HEK293T (cell line): ENCODE measurements at regions not wholly inside any gene's neighbourhood (a gene's known extent, or its start where the extent isn't known, plus 50 kb on each side); places are given as distances from the start of the nearest gene placed in this dataset.
"Not testable (repeated sequence)": the region's sequence is repeated elsewhere in the genome, so short reads cannot be mapped to it uniquely, and the experiment has no call there.

ENCODE experiments used
- CTCF ChIA-PET: fragments of 350-600 bp; formaldehyde crosslinking; extraction: SDS; loops from one replicate; lab custom pipeline; 2021; ENCODE audit warnings: antibody characterized with exemption, inconsistent platforms; lab: Yijun Ruan, JAX
- POLR2A ChIA-PET: fragments of 350-600 bp; formaldehyde crosslinking; extraction: SDS; loops from one replicate; lab custom pipeline; 2020; ENCODE audit warnings: antibody characterized with exemption, inconsistent platforms; lab: Yijun Ruan, JAX
- DNase-seq: peaks from one replicate; pipeline ENCODE4 v3.0.0; 2012; ENCODE audit warnings: mixed read lengths; ENCODE audit errors: extremely low spot score
- ARNT ChIP-seq: fragments of 450-650 bp; IDR thresholded peaks from 2 replicates; pipeline ENCODE4 v1.6.1; 2017; ENCODE audit warnings: mild to moderate bottlenecking
- BHLHE40 ChIP-seq: fragments of 450-650 bp; IDR thresholded peaks from 2 replicates; pipeline ENCODE4 v1.6.1; 2016; ENCODE audit warnings: mild to moderate bottlenecking, moderate library complexity, borderline replicate concordance
- CTBP1 ChIP-seq: fragments of 450-650 bp; IDR thresholded peaks from 2 replicates; pipeline ENCODE4 v1.6.1; 2016; ENCODE audit warnings: borderline replicate concordance
- ELF4 ChIP-seq: fragments of 450-650 bp; IDR thresholded peaks from 2 replicates; pipeline ENCODE4 v1.6.1; 2017; ENCODE audit warnings: antibody characterized with exemption
- FOXA1 ChIP-seq: fragments of 450-650 bp; IDR thresholded peaks from 2 replicates; pipeline ENCODE4 v1.6.1; 2016; ENCODE audit warnings: mild to moderate bottlenecking
- FOXK2 ChIP-seq: fragments of 450-650 bp; IDR thresholded peaks from 2 replicates; pipeline ENCODE4 v1.6.1; 2016; ENCODE audit warnings: mild to moderate bottlenecking
- FOXM1 ChIP-seq: fragments of 450-650 bp; IDR thresholded peaks from 2 replicates; pipeline ENCODE4 v1.6.1; 2017; ENCODE audit warnings: mild to moderate bottlenecking, borderline replicate concordance
- HDGF ChIP-seq: fragments of 450-650 bp; IDR thresholded peaks from 2 replicates; pipeline ENCODE4 v1.6.1; 2017; ENCODE audit warnings: antibody characterized with exemption, borderline replicate concordance
- L3MBTL2 ChIP-seq: fragments of 450-650 bp; conservative IDR thresholded peaks from 2 replicates; pipeline ENCODE4 v1.6.1; 2016; ENCODE audit warnings: mild to moderate bottlenecking
- LEF1 ChIP-seq: fragments of 450-650 bp; IDR thresholded peaks from 2 replicates; pipeline ENCODE4 v1.6.1; 2017; ENCODE audit warnings: mild to moderate bottlenecking, borderline replicate concordance
- NFRKB ChIP-seq: fragments of 450-650 bp; IDR thresholded peaks from 2 replicates; pipeline ENCODE4 v1.6.1; 2016; ENCODE audit warnings: mild to moderate bottlenecking, moderate library complexity
- SP1 ChIP-seq: fragments of 450-650 bp; IDR thresholded peaks from 2 replicates; pipeline ENCODE4 v1.6.1; 2017
- SUZ12 ChIP-seq: fragments of 450-650 bp; IDR thresholded peaks from 2 replicates; pipeline ENCODE4 v1.6.1; 2016; ENCODE audit warnings: mild to moderate bottlenecking
- TARDBP ChIP-seq: fragments of 450-650 bp; IDR thresholded peaks from 2 replicates; pipeline ENCODE4 v1.6.1; 2016
- ZNF384 ChIP-seq: fragments of 450-650 bp; IDR thresholded peaks from 2 replicates; pipeline ENCODE4 v1.6.1; 2016
- TF ChIP-seq, protein P1 (sequence below): fragments of 450-650 bp; IDR thresholded peaks from 2 replicates; pipeline ENCODE4 v1.6.1; 2016

DNA sequence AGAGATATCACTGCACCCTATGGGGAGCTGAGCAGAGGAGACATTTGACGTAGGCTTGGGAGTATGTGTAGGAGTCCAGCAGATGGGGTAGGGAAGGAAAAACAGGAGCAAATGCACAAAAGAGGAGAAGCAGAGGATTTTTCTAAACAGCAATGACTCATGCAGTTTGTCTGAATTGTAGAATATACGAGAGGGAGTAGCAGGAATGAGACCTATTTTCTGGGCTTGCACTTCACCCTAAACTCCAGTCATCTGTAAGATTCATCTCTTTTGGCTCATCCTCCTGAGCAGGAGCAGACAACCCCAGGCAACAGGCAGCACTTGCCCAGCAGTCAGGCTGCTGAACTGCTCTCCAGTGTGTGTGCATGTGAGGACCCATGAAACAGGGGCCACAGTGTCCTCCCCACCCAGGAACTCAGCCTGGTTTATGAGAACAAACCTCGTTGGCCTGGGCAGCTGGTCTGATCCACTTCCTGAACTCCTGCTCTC, 100.2 kb upstream of the CDC42EP3 start:
- CTCF ChIA-PET, result no interaction called here
- POLR2A ChIA-PET, result no interaction called here
- no peak for DNase-seq
- TF ChIP-seq, protein P1, sequence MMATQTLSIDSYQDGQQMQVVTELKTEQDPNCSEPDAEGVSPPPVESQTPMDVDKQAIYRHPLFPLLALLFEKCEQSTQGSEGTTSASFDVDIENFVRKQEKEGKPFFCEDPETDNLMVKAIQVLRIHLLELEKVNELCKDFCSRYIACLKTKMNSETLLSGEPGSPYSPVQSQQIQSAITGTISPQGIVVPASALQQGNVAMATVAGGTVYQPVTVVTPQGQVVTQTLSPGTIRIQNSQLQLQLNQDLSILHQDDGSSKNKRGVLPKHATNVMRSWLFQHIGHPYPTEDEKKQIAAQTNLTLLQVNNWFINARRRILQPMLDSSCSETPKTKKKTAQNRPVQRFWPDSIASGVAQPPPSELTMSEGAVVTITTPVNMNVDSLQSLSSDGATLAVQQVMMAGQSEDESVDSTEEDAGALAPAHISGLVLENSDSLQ, result no peak
- no peak for TF ChIP-seq TARDBP
- TF ChIP-seq FOXA1, result no peak
- TF ChIP-seq SUZ12, result no peak
- TF ChIP-seq BHLHE40, result no peak
- no peak for TF ChIP-seq FOXM1
- no peak for TF ChIP-seq FOXK2
- TF ChIP-seq HDGF, result no peak
- TF ChIP-seq ELF4, result no peak
- TF ChIP-seq SP1, result no peak
- no peak for TF ChIP-seq CTBP1
- no peak for TF ChIP-seq ZNF384
- no peak for TF ChIP-seq L3MBTL2
- TF ChIP-seq LEF1, result no peak
- TF ChIP-seq ARNT, result no peak
- no peak for TF ChIP-seq NFRKB

DNA sequence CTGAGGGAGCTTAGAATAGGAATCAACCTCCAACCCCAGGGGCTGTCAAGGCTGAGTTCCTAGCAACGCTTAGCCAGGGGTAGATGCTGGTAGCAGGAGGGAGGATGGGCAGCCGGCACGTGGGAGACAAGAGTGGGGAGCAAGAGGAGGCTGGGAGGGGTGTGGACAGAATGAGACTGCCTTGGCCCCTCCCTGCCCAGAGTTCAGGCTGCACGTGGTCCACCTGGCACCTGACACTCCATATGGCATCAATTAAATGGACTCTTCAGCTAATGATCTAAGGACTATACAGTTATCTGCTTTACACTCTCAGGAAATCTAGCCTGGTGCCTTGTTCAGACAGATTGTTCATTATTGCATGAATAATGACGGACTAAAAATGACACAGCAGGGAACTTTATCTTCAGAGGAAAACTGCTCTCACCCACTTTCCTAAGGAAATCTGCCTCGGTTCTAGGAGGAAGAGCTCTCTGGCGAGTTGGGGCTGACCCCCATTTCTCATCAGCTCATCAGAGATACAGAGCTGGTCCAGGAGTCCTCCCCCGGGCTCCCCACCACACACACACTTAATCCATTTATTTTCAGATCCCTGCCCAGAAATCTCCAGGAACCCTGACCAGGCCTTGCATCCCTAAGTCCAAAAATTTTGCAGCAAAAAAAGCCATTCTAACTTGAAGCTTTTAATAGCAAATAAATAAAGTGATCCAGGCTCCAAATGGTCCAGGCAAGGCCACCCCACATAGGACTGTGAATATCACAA, 102.1 kb upstream of the CDC42EP3 start:
- ChIA-PET POLR2A (no interaction called here), CTCF (no interaction called here)
- no peak for DNase-seq

DNA sequence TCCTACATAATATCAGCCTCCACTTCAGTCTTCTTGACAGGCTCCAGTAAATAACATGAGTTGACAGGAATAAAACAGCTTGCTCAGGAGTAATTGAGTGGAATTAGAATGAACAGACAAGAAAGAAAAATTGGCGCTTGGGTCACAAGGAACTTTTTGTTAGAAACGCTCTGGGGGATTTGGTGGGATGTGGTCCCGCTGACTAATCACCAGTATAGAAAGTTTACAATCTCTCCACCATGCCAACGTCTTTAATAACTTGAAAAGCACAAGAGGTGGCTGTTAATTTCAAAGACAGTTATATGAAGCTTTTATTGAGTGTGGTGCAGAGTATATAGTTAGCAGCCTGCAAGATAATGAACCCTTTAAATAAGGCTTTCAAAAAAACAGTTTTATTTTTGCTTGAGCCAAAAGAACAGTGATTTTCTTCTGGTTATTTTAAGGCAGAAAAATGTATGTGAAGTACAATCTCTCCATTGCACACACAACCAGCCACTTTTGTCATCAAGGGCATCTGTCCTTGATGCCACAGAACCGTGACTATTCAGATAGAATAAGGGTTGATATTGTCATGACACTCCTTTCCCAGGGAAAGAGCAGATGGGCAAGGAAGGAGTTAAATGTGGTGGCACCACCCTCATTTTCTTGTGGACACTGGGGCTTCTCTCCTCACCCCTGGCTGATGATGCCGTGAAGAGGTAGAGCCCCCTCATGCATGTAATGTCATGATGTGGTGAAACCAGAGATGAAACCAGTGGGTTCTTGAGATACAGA, 102.9 kb upstream of the CDC42EP3 start:
- CTCF ChIA-PET, DNase-seq: not testable (repeated sequence)

More for the DNA sequence above, 102.1 kb upstream of the CDC42EP3 start:
- no peak for TF ChIP-seq L3MBTL2
- TF ChIP-seq FOXK2, result no peak
- no peak for TF ChIP-seq HDGF
- no peak for TF ChIP-seq FOXM1
- no peak for TF ChIP-seq SUZ12
- TF ChIP-seq, protein P1, result no peak
- no peak for TF ChIP-seq TARDBP
- TF ChIP-seq FOXA1, result no peak
- no peak for TF ChIP-seq ZNF384

DNA sequence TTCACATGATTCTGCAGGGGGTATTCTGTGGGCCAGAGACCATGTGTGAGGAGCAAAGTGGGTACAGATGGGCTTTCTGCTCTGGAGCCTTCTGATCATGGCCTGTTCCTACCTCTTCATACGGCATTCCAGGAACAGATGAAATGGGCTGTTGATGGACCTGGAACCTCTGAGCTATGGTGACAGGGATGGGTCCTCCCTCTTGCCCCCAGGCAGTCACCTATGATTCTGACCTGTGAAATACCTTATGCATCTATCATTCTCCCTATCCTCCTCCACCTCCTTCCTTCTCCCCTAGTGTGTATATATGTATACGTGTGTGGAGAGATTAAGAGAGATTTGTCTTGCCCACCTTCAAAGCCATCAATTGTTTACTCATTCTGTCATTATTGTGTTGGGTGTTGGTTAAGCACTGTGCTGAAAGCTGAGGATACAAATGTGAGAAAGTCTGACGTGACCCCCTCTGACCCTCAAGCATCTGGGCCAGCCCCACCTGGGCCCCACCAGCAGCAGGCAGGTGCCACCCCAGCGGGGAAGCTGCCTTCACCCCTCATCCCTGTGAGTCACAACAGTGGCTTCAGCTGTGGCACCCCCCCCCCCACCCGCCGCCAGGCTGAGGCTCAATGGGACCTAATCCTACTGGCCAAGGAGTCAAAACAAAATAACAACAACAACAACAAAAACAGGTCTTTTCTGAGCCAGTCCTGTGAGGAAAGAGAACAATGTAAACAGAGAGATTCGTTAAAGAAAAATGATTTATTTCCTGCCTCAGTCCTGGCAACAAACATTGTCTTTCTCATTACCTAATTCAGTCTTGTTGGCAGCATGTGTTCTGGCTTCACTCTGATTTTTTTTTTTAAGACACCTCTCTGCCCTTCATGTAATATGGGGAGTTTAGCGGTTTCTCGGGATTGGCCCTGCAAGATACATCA, 103.8 kb upstream of the CDC42EP3 start:
- ChIA-PET CTCF (no interaction called here), POLR2A (no interaction called here)
- TF ChIP-seq ELF4, result no peak
- no peak for TF ChIP-seq SUZ12
- no peak for TF ChIP-seq SP1
- no peak for TF ChIP-seq L3MBTL2
- no peak for TF ChIP-seq ARNT
- no peak for TF ChIP-seq HDGF
- no peak for TF ChIP-seq BHLHE40
- TF ChIP-seq FOXM1, result no peak
- no peak for TF ChIP-seq CTBP1
- TF ChIP-seq FOXA1, result no peak
- no peak for TF ChIP-seq TARDBP
- no peak for TF ChIP-seq FOXK2
- TF ChIP-seq, protein P1, result no peak
- TF ChIP-seq ZNF384, result no peak
- TF ChIP-seq NFRKB, result no peak
- no peak for TF ChIP-seq LEF1
- DNase-seq, result no peak

More for the DNA sequence above, 102.9 kb upstream of the CDC42EP3 start:
- POLR2A ChIA-PET, result not testable (repeated sequence)

DNA sequence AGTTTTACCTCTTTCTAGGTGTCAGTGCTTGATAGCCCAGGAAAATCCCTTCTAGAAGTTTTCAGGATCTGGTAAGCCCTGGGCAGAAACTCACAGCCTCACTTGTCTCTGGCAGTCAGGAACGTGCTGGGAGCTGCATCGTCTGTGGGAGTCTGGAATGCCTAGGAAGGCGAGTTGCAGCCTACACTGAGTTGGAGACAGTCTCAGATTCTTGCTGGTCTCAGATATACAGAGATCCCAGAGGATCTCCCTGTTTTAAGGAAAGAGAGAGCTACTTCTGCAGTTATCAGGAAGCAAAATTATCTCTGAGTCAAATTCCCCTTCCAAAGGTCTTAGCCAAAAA, 104.4 kb upstream of the CDC42EP3 start:
- ChIA-PET CTCF (no interaction called here), POLR2A (no interaction called here)
- TF ChIP-seq FOXK2, result no peak
- TF ChIP-seq, protein P1, result no peak
- no peak for TF ChIP-seq SP1
- TF ChIP-seq HDGF, result no peak
- no peak for TF ChIP-seq BHLHE40
- TF ChIP-seq CTBP1, result no peak
- no peak for TF ChIP-seq NFRKB
- TF ChIP-seq SUZ12, result no peak
- no peak for TF ChIP-seq L3MBTL2
- TF ChIP-seq FOXA1, result no peak
- TF ChIP-seq FOXM1, result no peak
- DNase-seq, result no peak
